HG03066 (cell line): ENCODE measurements at regions not wholly inside any gene's neighbourhood (a gene's known extent, or its start where the extent isn't known, plus 50 kb on each side); places are given as distances from the start of the nearest gene placed in this dataset.

Source experiments
- ATAC-seq: cut with Tn5 transposase; IDR thresholded peaks from one replicate; pipeline ENCODE4 v1.9.1; 2021; ENCODE audit warnings: low read depth; ENCODE audit not compliant: unreplicated experiment

DNA sequence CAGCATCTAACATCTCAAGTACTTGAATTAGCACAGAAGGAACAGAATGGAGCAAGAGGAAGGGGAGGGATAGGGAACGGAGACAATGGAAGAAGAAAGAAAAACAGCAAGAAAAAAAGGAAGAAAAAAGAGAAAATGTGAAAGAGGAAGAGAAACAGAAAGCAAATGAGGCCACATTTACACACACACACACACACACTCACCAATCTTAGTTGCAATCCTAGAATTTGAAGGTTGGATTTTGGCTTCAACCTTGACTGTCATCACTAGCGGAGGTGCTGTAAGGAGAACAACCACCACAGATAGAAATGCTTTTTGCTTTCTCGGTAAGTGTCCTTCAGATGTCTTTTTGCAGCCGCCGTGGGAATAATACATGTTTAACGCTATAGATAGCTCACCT, 327.1 kb upstream of the NWD2 start:
- ATAC-seq, result no peak

GRCh38 chr4:36919721-36920120, 324.8 kb upstream of the NWD2 start:
- ATAC-seq, result no peak

GRCh38 chr4:36921476-36922216, 322.9 kb upstream of the NWD2 start:
- no peak for ATAC-seq

DNA sequence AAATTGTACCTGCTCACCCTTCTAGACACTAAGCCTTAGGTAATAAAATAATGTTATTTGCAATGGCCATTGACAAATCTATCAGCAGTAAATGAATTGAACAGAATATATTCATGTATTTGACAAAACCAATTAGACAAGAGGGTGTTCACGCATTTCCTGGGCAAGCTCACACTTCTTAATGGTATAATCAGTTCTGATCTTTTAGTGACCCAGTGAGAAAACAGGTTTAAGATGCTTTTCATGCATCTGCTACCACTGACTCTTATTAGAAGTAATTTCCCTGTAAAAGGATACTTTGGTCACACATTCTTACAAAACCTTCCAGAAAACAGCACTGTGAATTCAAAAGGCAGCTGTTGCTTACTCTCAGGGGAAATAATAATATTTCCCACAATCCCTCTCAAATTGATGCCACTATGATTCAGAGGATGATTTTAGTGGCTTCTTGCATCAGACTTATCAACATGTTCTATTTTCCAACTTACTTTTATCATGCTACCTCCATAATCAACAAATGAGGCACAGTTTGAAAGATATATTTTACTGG, 313.9 kb upstream of the NWD2 start:
- ATAC-seq, result no peak

GRCh38 chr4:36944232-36944631, 300.3 kb upstream of the NWD2 start:
- no peak for ATAC-seq

DNA sequence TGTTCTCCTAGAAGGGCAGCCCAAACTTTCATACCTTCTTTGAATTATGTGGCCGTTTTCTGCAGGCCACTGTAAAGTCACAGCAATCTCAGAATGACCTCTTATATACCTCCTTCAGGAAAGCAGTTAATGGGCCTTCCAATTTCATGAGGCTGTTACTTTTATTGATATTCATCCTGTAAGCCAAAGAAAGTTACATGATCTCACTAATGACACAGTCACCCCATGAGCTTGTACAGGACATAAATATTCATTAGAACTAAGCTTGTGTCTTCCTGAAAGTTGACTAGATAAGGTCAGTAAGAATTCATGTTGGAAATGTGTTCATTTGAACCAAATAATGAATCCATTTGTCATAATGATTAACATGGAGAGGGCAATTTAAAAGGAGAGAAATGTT, 283.1 kb upstream of the NWD2 start:
- ATAC-seq, result no peak

GRCh38 chr4:36966756-36967460, 277.6 kb upstream of the NWD2 start:
- ATAC-seq, result no peak

GRCh38 chr4:36979533-36979932, 265.0 kb upstream of the NWD2 start:
- no peak for ATAC-seq

DNA sequence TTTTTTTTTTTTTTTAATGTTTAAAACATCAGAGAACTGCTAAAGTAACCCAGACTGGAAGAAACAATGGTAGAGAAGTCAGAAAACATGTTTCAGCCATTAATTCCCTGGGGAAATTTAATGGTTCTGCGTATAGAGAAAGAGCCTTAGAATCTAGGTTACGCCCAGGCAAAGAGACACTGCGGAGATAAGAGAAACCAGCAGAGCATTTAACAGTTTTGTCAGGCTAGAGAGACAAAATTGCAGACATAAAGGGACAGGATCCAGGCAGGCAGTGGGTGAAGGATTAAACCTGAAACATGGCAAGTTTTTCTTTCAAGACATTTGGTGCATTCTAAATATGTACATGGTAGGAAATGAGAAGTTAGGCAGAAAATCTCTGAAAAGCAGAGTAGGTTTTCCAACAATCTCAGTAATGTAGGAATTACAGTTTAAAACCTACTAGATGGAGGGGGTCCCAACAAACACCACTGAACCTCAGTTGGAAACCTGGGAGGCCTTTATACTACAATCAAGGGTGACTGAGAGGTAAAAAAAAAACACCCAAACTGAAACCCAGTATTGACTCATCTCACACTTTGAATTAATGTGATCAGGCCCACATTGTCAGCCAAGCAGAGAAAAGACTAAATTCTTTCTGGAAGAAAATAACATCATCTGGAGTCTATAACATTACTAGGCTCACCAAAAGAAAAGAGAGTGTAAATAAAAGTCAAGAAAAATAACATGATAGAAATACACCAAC, 254.2 kb upstream of the NWD2 start:
- ATAC-seq, result no peak

- ATAC-seq, result no peak
Observed at GRCh38 chr4:36997727-36998126, 246.8 kb upstream of the NWD2 start.

DNA sequence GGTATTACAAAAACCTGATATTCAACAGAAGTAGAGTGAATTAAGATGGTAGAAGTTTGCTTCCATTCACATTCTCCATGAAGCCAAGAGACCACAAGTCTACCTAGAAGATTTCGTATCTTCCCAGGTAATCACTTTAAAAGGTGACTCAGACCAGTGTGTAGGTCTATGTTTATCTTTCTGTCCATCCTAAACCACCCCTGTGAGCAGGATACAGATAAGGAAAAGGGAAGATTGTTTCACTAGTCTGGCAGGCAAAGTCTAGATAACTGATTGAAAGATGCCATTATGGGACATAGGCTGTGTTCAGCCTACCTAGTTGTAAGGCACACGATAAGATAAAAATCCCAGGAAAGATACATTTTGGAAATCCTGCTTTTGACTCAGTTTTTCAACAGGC, 244.3 kb upstream of the NWD2 start:
- no peak for ATAC-seq

DNA sequence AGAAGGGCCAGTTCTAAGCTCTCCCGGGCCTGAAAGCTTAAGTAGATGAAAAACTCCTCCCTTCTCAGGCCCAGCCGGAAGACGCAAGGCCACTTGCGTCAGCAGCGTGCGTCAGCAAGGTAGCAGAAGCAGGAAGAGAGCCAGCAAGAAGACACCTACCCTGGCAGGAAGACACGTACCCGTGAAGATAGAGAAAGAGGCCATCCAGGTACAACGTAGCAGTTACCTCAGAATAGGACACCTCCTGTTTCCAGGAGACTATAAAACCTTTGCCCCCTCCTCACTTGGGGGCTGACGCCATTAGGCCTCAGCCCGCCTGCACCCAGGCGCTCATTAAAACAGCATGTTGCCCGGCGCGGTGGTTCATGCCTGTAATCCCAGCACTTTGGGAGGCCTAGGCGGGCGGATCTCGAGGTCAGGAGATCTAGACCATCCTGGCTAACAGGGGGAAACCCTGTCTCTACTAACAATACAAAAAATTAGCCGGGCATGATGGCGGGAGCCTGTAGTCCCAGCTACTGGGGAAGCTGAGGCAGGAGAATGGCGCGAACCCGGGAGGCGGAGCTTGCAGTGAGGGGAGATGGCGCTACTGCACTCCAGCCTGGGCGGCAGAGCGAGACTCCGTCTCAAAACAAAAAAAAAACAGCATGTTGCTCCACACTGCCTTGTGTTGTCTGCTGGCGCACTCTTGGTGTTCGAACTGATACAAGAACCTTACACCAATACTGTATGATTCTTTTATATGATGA, 242.7 kb upstream of the NWD2 start:
- no peak for ATAC-seq

DNA sequence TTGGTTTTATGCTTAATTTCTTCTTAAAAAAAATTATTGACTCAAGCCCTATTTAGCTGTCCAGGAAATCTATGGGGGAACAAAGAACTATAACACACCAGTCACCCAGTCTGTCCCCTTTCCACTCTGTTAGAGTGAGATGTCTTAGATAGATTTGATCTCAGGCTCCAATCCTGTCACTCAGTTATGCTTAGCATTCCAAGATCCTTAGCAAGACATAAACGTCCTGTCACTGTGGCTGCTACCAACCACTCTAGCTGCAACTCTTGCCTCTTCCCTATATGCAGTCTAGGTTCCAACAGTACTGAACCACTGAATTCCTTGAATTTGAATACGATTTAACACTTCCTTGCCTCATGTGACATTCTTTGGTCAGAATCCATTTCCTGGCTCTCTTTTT, 241.9 kb upstream of the NWD2 start:
- no peak for ATAC-seq

DNA sequence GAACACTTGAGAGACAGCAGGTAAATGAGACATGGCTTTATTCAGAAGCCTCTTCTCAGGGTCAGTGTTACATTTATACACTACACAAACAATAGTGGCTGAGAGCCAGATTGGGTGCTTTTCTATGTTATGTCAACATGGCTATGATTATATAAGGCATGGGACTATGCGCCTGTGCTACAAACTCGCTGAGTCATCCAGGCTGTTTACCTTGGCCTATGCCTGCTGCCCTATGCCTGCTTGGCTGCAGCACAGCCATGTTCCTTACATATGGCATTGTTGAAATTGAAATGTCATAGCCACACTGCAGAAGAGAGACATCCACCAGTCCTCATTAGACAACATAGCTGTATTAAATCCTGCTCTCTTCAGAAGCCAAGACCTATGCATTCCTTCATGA, 236.3 kb upstream of the NWD2 start:
- ATAC-seq, result no peak

DNA sequence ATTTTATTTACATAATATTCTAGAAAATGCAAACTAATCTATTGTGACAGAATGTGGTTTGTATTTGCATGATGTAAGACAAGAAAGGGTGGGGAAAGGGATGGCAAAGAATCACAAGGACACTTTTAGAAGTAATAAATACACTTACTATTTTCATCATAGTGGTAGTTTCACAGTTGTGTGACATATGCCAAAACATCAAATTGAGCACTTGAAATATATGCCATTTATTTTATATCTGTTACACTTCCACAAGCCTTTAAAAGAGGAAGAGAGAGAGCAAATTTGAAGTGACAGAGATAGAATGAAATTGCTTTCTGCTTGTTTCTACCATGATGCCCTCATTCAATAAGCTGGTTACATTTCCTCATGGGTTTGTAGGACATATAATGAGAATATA, 230.0 kb upstream of the NWD2 start:
- ATAC-seq, result no peak

- no peak for ATAC-seq
Observed at GRCh38 chr4:37015391-37015790, 229.2 kb upstream of the NWD2 start.

GRCh38 chr4:37023504-37023903, 221.0 kb upstream of the NWD2 start:
- no peak for ATAC-seq

DNA sequence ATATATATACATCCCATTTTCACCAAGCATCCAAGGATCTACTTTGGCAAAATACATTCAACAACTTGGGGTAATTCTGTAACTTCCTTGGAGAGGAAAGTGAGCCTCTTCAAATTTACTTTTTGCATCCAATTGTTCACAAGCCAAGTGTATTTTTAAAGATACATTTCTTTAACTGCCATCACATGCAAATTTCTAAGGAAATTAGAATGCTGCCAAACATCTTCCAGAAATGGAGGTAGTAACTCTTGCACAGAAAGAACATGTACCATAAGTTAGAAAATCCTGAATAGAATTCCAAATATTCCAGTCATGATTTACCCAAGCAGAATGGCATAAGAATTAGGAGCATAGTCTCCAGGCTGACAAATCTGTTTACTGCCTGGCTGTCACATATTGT, 220.5 kb upstream of the NWD2 start:
- no peak for ATAC-seq

DNA sequence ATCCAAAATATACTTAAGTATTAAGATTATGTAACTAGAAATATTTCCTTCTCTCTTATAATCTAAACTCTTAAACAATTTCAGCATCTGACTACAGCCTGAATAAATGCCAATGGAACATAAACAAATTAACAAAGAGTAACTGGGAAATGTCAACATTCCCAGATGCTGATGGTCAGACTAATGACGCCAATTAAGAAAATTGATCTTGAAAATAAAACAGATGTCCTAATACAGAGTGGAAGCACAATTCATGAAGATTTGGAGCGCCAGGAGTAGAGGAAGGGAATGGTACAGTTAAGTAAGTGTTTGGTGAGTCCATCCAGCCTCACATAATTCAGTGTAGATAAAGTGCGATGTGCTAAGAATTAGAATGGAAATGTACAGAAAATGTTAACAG, 203.7 kb upstream of the NWD2 start:
- no peak for ATAC-seq

GRCh38 chr4:37043342-37043741, 201.2 kb upstream of the NWD2 start:
- ATAC-seq, result no peak

- ATAC-seq, result no peak
Observed at GRCh38 chr4:37051111-37051510, 193.4 kb upstream of the NWD2 start.
